Activated T-cell treated with anti-CD3 and anti-CD28 coated beads for 48 hours (primary cell): ENCODE measurements at regions not wholly inside any gene's neighbourhood (a gene's known extent, or its start where the extent isn't known, plus 50 kb on each side); places are given as distances from the start of the nearest gene placed in this dataset.
"Not testable (repeated sequence)": the region's sequence is repeated elsewhere in the genome, so short reads cannot be mapped to it uniquely, and the experiment has no call there.

Experiments
- DNase-seq: peaks from one replicate; pipeline ENCODE4 v3.0.0-alpha.2; 2020; ENCODE audit warnings: low read depth

GRCh38 chr2:446963-447530, 159.2 kb upstream of the ALKAL2 start:
- DNase-seq, result no peak

DNA sequence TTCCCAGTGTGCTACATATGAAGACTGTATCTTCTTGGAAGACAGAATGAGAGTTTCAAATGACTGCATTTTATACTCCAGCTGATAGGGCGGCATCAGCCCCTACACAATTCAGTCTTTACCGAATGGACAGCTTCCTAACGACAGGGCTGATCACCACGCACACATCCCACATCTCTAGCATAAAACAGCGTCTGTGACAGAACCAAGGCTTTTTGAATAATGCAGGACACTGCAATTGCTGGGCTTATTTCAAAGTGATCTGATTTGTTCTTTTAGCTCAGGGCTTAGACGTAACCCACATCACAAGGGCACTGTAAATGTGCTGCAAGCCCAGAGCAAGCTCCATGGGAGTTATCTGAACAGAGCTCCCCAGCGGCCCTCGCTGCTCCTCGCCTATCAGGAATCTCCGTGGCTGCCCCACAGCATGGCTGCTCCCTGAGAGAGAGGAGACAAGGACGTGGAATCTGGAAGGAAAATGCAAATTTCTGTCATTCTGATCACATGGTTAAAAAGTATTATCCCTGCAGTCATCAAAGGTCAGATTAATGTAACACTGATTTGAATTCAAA, 158.5 kb upstream of the ALKAL2 start:
- DNase-seq, result no peak

DNA sequence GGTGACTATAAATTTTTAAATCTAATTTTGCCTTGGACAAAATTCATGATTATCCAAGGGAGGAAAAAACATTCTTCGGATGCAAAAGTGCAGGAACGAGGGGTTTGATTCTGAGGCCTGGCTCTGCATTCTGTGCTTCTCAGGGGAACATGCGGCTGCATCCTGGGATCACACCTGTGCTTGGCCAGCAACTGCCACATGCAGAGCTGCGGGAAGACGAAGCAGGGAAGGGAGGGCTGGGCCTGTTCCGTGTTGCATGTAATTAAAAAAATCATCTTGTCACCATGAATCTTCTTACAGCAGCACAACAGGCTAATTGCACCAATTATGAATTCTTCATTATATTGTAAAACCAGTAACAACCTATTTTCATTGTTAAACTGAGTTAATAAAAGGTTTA, 158.0 kb upstream of the ALKAL2 start:
- no peak for DNase-seq

DNA sequence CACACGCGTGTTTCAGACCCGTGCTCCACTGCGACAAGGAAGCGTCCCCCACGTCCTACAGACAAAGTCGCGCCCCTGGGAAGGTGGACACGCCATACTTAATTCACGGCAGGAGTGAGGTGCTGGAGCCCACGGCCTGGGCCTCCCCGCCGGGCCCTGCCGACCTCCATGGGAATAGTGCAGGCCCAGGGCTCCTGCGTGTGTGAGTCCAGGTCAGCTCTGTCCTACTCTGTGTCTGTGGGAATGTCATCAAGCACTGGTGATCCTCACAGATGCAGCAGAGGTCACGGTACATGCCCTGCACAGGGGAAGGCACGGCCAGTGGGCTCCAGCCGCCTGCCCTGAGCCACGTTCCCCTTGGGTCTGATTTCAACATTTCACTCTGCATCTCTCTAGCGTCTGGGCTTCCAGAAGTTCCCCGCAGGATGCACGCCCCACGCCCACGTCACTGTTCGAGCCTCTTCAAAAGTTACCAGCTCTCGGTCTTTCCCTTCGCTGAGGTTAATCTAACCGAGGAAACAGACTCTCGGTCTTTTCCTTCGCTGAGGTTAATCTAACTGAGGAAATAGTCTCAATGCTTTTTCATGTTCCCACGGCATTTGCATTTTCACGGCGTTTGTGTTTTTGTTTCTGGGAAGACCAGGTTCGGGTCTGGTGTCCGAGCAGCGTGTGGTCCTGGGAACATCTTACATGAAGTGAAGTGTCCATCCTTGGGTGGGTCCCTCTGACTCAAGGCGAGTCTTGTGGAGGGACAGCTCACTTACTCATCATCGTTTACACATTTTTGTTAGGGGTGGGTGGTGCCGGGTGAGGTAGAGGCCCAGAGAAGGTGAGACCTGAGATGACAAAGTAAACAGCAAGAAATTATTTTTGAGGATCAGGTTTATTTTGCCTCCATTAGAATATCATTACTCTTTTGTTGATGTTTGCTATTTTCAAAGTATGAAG, 157.3 kb upstream of the ALKAL2 start:
- DNase-seq, result no peak

DNA sequence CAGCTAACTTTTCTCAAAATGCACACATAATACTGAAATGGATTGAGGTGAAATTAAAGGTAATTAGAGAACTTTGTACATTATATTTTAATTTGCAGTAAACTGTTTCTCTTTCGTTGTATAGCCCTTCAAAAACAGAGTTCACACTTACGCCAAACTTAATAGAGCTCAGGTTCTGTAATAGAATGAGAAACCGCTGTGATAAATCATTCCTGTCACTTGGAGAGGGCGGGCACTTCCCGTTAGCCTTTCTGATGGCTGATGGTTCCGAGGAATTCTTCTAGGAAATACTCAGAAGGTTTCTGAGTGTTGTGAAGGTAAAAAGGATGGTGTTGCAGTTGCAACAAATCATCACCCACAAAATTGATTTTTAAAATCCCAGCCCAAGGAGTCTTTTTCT, 155.8 kb upstream of the ALKAL2 start:
- DNase-seq, result no peak

- no peak for DNase-seq
Observed at GRCh38 chr2:443216-443615, 155.3 kb upstream of the ALKAL2 start.

DNA sequence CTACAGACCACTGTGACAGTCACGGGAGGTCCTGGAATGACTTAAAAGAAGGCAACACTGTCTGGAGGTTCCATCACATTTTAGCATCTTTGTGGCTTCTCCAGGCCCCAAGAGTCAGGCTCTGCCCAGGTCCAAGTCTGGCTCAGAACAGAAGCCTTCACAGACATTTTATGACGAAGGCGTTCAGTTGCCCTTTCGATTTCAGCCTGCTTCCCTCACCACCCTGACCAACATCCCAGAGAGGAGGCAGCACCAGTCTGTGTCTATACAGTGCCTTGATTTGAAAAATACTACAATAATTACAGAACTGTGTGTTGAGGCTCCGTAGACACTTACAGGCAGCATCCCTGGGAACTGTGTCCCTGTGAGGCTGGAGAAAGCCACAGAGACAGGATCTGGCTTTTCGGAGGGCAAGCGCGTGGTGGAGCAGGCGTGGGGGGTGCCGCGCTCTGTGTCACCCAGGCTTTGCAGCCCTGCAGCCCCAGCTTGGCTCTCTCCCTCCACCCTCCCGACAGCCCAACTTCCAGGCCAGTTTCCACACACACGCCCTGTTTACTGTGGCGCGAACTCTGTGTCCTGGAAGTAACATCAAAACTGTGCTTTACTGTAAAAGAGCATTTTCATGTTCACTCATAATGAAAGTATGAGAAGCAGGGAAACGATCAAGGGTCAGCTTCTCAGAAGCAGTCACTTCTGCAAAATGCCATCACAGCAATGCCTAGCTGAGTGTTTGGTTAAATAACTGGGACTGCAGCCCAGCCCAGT, 153.5 kb upstream of the ALKAL2 start:
- DNase-seq, result no peak

DNA sequence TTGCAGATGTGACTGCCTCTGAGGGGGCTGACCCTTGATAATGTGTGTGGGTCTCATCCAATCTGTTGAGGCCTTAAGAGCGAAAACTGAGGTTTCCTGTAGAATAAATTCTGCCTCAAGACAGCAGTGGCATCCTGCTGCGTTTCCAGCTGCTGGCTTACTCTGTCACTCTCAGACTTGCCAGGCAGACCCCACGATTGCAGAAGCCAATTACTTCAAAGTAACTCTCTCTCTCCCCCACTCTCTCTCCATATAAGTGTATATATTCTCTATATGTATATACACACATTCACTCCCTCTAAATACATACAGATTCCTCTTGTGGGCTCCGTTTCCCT, 152.5 kb upstream of the ALKAL2 start:
- DNase-seq, result no peak

DNA sequence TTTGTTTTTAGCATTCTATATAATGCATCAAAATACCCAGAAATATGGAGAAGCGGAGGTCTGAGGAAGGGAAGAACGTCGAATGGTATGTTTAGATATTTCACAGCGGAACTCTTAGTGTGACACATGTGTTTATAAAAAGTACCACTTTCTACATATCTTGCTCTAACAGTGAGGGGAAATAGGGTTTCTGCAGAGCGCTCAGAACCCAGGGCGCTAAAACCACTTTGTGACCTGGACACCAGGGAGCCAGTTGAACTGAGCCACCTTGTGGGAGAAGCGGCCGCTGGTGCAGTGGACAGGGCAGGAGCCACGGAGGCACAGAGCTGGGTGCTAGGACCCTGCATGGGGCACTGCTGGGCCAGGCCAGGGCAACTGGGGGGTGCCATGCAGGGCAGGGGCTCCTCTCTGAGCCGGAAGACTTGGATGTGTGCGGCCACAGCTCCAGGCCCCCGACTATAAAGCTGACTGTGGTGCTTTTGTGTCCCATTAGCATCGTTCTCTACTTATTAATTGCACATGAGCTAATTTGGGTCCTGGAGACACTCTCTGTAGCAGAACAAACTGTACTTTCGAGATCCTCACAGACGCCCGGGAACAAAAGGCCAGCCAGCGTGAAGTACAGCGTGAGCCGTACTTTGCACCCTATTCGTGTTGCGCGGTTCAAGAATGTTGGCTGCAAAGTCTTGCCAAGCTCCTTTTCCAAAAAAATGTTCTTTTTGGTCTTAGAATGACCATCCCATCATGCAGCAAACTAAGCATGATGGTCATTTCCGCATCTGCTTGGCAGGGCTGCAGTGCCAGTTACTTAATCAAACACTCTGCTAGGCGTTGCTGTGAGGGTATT, 151.9 kb upstream of the ALKAL2 start:
- DNase-seq, result no peak

DNA sequence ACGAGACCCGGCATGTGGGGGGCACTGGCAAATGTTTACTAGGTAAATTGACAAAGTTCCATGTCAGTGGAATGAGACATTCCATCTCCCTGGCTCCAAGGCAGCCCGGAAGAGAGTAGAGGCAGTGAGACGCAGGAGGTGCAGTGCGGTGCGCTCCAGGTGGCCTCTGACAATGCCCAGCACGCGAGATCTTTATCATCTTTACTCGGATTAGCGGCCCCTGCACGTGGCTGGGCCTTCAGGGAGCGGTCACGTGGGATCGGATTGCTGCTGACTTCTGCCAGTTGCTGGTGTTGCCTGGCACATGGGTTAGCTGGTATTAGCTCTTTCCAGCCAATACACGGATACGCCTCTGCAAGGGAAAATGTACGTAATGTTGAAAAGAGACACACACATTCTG, 151.2 kb upstream of the ALKAL2 start:
- DNase-seq, result no peak

- DNase-seq, result no peak
Observed at GRCh38 chr2:437756-438393, 150.0 kb upstream of the ALKAL2 start.

GRCh38 chr2:437180-437579, 149.3 kb upstream of the ALKAL2 start:
- DNase-seq, result no peak

- DNase-seq, result no peak
Observed at GRCh38 chr2:436205-436604, 148.3 kb upstream of the ALKAL2 start.

DNA sequence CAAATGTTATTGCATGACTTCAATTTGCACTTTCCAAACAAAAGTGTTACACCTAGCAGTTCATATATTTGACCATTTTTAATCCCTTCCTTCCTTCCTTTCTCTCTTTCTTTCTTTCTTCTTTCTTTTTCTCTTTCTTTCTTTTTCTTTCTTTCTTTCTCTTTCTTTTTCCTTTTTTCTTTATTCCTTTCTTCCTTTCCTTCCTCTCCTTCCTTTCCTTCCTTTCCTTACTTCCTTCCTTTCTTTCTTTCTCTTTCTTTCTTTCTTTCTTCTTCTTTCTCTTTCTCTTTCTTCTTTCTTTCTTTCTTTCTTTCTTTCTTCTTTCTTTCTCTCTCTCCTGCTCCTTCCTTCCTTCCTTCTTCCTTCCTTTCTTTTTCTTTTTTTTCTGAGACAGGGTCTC, 146.7 kb upstream of the ALKAL2 start:
- DNase-seq, result no peak

DNA sequence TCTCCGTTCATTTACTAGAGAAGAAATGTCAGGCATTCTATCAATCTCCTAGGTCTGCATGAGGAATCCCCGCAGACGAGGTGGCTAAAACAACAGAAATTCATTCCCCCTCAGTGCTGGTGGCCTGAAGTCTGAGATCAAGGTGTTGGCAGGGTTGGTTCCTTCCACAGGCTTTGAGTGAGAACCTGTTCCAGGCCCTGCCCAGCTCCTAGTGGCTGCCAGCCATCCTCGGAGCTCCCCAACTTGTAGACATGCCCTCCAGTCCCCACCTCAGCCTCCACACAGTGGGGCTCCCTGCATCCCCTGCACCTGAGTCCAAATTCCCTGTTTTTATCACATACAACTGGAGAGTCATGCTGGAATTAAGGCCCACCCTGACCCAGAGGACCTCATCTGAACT, 145.3 kb upstream of the ALKAL2 start:
- DNase-seq, result no peak

DNA sequence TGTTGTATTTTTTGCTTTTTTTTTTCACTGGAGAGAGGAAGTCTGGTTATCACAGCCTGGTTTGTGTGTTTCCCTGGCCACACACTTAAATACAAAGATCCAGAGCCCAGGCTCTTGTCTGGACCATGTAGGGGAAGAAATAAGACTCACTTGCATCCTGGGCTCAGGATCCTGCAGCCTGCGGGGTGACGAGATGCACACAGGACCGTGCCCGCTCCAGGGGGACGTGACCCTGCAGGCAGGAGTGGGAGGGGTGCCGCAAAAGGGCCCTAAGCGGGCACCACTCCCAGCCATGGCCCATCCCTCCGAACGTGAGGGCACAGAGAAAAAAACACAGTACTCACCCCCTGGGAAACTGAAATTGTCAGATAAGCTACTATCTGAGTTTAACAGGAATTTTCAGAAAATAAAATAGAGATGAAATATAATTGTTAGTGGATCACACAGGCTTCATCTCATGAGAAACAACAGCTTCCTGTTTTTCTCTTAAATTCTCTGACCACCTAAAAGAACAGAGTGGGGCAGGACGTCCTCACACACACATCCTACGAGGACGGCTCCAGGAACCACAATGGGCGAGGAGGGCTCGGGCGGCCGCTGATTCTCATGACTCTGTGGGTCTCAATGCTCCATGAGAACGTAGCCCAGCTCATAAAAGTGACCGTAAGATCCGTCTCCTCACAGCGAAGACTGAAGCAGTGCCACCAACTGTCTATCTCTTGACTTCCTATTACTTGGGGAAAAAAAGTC, 142.6 kb upstream of the ALKAL2 start:
- no peak for DNase-seq

DNA sequence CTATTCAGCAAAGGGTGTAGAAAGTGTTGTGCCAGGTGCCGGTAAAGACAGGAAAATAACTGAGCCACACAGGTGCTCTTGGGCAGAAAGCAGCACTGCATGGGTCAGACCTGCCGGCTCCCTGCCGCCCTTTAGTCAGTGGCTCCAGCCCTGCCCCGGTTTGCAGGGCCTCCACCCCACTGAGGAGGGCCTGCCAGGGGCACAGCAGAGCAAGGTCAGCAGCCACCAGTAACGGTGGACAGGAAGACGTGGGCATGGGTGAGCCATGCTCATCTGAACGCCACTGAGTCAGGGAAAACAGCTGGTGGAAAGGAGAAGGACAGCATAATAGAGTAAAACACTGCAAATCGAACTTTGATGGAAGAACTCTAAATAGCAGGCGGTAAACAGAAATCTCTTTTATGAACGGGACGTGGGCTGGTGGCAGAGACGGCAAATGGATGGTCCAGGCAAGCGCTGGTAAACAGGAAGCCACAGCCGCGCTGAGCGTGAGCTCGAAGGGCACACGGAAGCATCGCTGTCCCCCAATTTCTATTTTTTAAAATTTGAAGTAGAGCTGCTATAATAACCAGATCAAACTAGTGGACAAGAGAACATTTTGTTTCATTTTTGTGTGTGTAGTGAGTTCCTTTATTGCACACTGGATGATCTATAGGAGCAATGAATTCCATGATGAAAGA, 141.8 kb upstream of the ALKAL2 start:
- no peak for DNase-seq

DNA sequence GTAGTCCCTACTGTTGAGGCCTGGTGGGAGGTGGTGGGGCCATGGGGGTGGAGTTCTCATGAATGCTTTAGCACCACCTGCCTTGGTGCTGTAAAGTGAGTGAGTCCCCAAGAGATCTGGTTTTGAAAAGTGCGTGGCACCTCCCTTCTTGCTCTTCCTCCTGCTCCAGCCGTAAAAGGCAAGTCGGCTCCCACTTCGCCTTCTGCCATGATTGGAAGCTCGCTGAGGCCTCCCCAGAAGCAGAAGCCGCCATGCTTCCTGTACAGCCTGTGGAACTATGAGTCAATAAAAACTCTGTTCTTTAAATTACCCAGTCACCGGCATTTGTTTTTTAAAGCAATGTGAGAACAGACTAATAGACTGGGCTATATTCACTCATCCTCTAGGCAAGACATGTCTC, 141.3 kb upstream of the ALKAL2 start:
- no peak for DNase-seq

GRCh38 chr2:428591-428990, 140.7 kb upstream of the ALKAL2 start:
- no peak for DNase-seq

DNA sequence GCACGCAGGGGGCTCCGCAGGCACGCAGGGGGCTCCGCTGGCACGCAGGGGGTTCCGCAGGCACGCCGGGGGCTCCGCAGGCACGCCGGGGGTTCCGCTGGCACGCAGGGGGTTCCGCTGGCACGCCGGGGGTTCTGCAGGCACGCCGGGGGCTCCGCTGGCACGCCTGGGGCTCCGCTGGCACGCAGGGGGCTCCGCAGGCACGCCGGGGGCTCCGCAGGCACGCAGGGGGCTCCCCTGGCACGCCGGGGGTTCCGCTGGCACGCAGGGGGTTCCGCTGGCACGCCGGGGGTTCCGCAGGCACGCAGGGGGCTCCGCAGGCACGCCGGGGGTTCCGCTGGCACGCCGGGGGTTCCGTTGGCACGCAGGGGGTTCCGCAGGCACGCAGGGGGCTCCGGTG, 138.8 kb upstream of the ALKAL2 start:
- not testable (repeated sequence) for DNase-seq
